ENCODE measurements at regions not wholly inside any gene's neighbourhood (a gene's known extent, or its start where the extent isn't known, plus 50 kb on each side); places are given as distances from the start of the nearest gene placed in this dataset.

GRCh38 chr13:44088411-44088810 is 208.7 kb downstream of the LACC1 start:
- no peaks in the 10 kb centered on the region for H3K36me3 ChIP-seq (ENCODE audit: control insufficient read depth, insufficient read depth, low read length)
- 93% methylated on average over 2 of the region's 4 CpGs for WGBS (ENCODE audit: insufficient coverage)
- ATAC-seq = no peak
- H3K4me3 ChIP-seq (ENCODE audit: low read length) = no peak overlapping the region
- H3K9me3 ChIP-seq (ENCODE audit: control insufficient read depth, insufficient read depth, low read length) = no peaks in the 10 kb centered on the region
- no peak for TF ChIP-seq CTCF (IDR thresholded peaks at IDR 0.05)
- peaks cover 15% of the 10 kb centered on the region for H3K4me1 ChIP-seq (ENCODE audit: control insufficient read depth, insufficient read depth, low read length)
- H3K4me1 Mint-ChIP-seq = peaks cover 36% of the 10 kb centered on the region in 2 donors
- intact Hi-C loops (cut with micrococcal nuclease) = loop anchor here (2.0 to 10.0 kb wide), 2 partner anchors 24 to 266 kb away; no protein-coding TSS in a partner anchor
- no peaks in the 10 kb centered on the region for H3K9me3 Mint-ChIP-seq
- H3K4me3 Mint-ChIP-seq = no peak overlapping the region
- peaks cover 6 to 10% of the 10 kb centered on the region in 2 donors for H3K27me3 Mint-ChIP-seq (ENCODE audit: low read depth in 2 of 2)
- H3K36me3 Mint-ChIP-seq = no peaks in the 10 kb centered on the region
- H3K27ac Mint-ChIP-seq = peak overlapping the region; percentile 29 to 63
- H3K27ac ChIP-seq (ENCODE audit: low read length) = no peak overlapping the region
- DNase-seq = no peak
- H3K27me3 ChIP-seq (ENCODE audit: control insufficient read depth, insufficient read depth, low read length) = no peaks in the 10 kb centered on the region

GRCh38 chr13:44088991-44089413 is 209.3 kb downstream of the LACC1 start:
- Histone ChIP-seq H3K9me3 (ENCODE audit: control insufficient read depth, insufficient read depth, low read length) (no peaks in the 10 kb centered on the region), H3K36me3 (ENCODE audit: control insufficient read depth, insufficient read depth, low read length) (no peaks in the 10 kb centered on the region), H3K27me3 (ENCODE audit: control insufficient read depth, insufficient read depth, low read length) (no peaks in the 10 kb centered on the region), H3K27ac (ENCODE audit: low read length) (no peak overlapping the region), H3K4me1 (ENCODE audit: control insufficient read depth, insufficient read depth, low read length) (peaks cover 15% of the 10 kb centered on the region), H3K4me3 (ENCODE audit: low read length) (no peak overlapping the region)
- 43% methylated on average over 3 of the region's 4 CpGs for WGBS (ENCODE audit: insufficient coverage)
- intact Hi-C loops (cut with micrococcal nuclease) = loop anchor here (2.0 to 10.0 kb wide), 2 partner anchors 24 to 266 kb away; no protein-coding TSS in a partner anchor
- peak overlapping the region; percentile 32 for H3K4me3 Mint-ChIP-seq
- H3K36me3 Mint-ChIP-seq = no peaks in the 10 kb centered on the region
- peaks cover 36% of the 10 kb centered on the region in 2 donors for H3K4me1 Mint-ChIP-seq
- H3K27me3 Mint-ChIP-seq (ENCODE audit: low read depth in 2 of 2) = peaks cover 6 to 14% of the 10 kb centered on the region in 2 donors
- no peak for TF ChIP-seq CTCF (IDR thresholded peaks at IDR 0.05)
- DNase-seq (peak in 1 of 2 donors; percentile 50), ATAC-seq (peak; percentile 75 to 81 (median 77))
- peak overlapping the region; percentile 29 to 63 for H3K27ac Mint-ChIP-seq
- no peaks in the 10 kb centered on the region for H3K9me3 Mint-ChIP-seq

GRCh38 chr13:44089452-44089851 is 209.7 kb downstream of the LACC1 start:
- TF ChIP-seq CTCF (IDR thresholded peaks at IDR 0.05) = no peak
- no peak for ATAC-seq
- Histone ChIP-seq H3K9me3 (ENCODE audit: control insufficient read depth, insufficient read depth, low read length) (no peaks in the 10 kb centered on the region), H3K27me3 (ENCODE audit: control insufficient read depth, insufficient read depth, low read length) (no peaks in the 10 kb centered on the region), H3K4me3 (ENCODE audit: low read length) (no peak overlapping the region), H3K27ac (ENCODE audit: low read length) (peak overlapping the region; percentile 12), H3K36me3 (ENCODE audit: control insufficient read depth, insufficient read depth, low read length) (no peaks in the 10 kb centered on the region), H3K4me1 (ENCODE audit: control insufficient read depth, insufficient read depth, low read length) (peaks cover 15% of the 10 kb centered on the region)
- 75% methylated on average over 2 of the region's 2 CpGs for WGBS (ENCODE audit: insufficient coverage)
- intact Hi-C loops (cut with micrococcal nuclease) = loop anchor here (2.0 to 10.0 kb wide), 2 partner anchors 23 to 265 kb away; no protein-coding TSS in a partner anchor
- peak overlapping the region; percentile 22 for H3K4me3 Mint-ChIP-seq
- peaks cover 36% of the 10 kb centered on the region in 2 donors for H3K4me1 Mint-ChIP-seq
- H3K36me3 Mint-ChIP-seq = no peaks in the 10 kb centered on the region
- H3K27ac Mint-ChIP-seq = peak overlapping the region; percentile 29 to 63
- H3K27me3 Mint-ChIP-seq (ENCODE audit: low read depth in 2 of 2) = peaks cover 6 to 18% of the 10 kb centered on the region in 2 donors
- no peaks in the 10 kb centered on the region for H3K9me3 Mint-ChIP-seq
- peak in 1 of 2 donors; percentile 24 for DNase-seq
